ENCODE measurements at regions not wholly inside any gene's neighbourhood (a gene's known extent, or its start where the extent isn't known, plus 50 kb on each side); places are given as distances from the start of the nearest gene placed in this dataset.
"Not testable (repeated sequence)": the region's sequence is repeated elsewhere in the genome, so short reads cannot be mapped to it uniquely, and the experiment has no call there.

DNA sequence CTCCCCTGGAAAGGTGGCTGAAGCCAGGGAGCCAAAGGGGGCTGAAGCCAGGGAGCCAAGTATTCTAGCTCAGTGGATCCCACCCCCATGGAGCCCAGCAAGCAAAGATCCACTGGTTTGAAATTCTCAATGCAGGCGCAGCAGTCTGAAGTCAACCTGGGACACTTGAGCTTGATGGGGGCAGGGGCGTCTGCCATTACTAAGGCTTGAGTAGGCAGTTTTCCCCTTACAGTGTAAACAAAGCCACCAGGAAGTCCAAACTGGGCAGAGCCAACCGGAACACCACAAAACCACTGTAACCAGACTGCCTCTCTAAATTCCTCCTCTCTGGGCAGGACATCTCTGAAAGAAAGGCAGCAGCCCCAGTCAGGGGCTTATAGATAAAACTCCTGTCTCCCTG is 308.2 kb downstream of the AGTPBP1 start:
- TF ChIP-seq, protein P1, sequence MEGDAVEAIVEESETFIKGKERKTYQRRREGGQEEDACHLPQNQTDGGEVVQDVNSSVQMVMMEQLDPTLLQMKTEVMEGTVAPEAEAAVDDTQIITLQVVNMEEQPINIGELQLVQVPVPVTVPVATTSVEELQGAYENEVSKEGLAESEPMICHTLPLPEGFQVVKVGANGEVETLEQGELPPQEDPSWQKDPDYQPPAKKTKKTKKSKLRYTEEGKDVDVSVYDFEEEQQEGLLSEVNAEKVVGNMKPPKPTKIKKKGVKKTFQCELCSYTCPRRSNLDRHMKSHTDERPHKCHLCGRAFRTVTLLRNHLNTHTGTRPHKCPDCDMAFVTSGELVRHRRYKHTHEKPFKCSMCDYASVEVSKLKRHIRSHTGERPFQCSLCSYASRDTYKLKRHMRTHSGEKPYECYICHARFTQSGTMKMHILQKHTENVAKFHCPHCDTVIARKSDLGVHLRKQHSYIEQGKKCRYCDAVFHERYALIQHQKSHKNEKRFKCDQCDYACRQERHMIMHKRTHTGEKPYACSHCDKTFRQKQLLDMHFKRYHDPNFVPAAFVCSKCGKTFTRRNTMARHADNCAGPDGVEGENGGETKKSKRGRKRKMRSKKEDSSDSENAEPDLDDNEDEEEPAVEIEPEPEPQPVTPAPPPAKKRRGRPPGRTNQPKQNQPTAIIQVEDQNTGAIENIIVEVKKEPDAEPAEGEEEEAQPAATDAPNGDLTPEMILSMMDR (conservative IDR thresholded peaks at IDR 0.05), result not testable (repeated sequence)
- not testable (repeated sequence) for TF ChIP-seq ZFX (IDR thresholded peaks at IDR 0.05)
